HepG2 (cell line): ENCODE measurements at regions not wholly inside any gene's neighbourhood (a gene's known extent, or its start where the extent isn't known, plus 50 kb on each side); places are given as distances from the start of the nearest gene placed in this dataset.

ENCODE experiments used
- ATAC-seq: fragments of 200-7000 bp; cut with Tn5 transposase; 3 replicates; pipeline ENCODE4 v1.9.1; 2020; ENCODE audit warnings: mild to moderate bottlenecking, moderate library complexity
- BruUV-seq: library from RNA; stranded (reverse); fragments of 400-500 nt; replicated peaks from 2 replicates; lab custom pipeline; 2021; lab: Mats Ljungman, UMichigan
- CTCF ChIA-PET: fragments of 300-600 bp; formaldehyde crosslinking; extraction: SDS; loops from one replicate; lab custom pipeline; 2021; ENCODE audit warnings: low total read pairs, inconsistent platforms, low intra/inter-chr PET ratio; lab: Yijun Ruan, JAX
- POLR2A ChIA-PET: fragments of 350-600 bp; sonication (Branson Sonifier 250); formaldehyde crosslinking; loops from one replicate; lab custom pipeline; 2020; ENCODE audit warnings: antibody characterized with exemption, inconsistent platforms; lab: Yijun Ruan, JAX
- DNase-seq: peaks from one replicate; pipeline ENCODE4 v3.0.0-alpha.2; 2015; ENCODE audit warnings: low spot score
- FAIRE-seq: peaks from 3 replicates; lab custom pipeline; 2011; peaks lifted over from hg19 to GRCh38; lab: Jason Lieb, UNC
- H2AFZ ChIP-seq: one replicate; pipeline ENCODE4 v1.6.1; 2011; ENCODE audit warnings: low read length, inconsistent platforms
- H3K27ac ChIP-seq: fragments of 300-600 bp; 3 replicates; pipeline ENCODE4 v1.8.0; 2011; ENCODE audit warnings: mixed run types, mild to moderate bottlenecking, mixed read lengths, low read length, inconsistent platforms; ENCODE audit not compliant: insufficient read depth; ENCODE audit errors: extremely low read length
- H3K27me3 ChIP-seq, 2 experiments: fragments of 200-600 bp in 1 of 2; 2 replicates in 1 of 2; 3 replicates in 1 of 2; pipeline versions ENCODE4 v1.6.0 to v1.8.0; 2011; ENCODE audit warnings: low read length in 2 of 2, mild to moderate bottlenecking in 2 of 2, moderate library complexity in 2 of 2, inconsistent platforms in 1 of 2; ENCODE audit not compliant: insufficient read depth in 2 of 2, control insufficient read depth in 1 of 2
- H3K36me3 ChIP-seq, 2 experiments: fragments of 200-600 bp in 1 of 2; replicated peaks in 1 of 2; 2 replicates in 1 of 2; 3 replicates in 1 of 2; pipeline versions ENCODE4 v1.5.1 to v1.8.0; 2011; ENCODE audit warnings: low read length in 2 of 2, inconsistent platforms in 1 of 2; ENCODE audit not compliant: insufficient read depth in 2 of 2, control insufficient read depth in 1 of 2
- H3K4me1 ChIP-seq: 2 replicates; pipeline ENCODE4 v1.5.1; 2012; ENCODE audit warnings: low read length, inconsistent platforms; ENCODE audit not compliant: insufficient read depth
- H3K4me2 ChIP-seq: 2 replicates; pipeline ENCODE4 v1.6.0; 2011; ENCODE audit warnings: low read depth, low read length, inconsistent platforms
- H3K4me3 ChIP-seq, 3 experiments: fragments of 200-600 bp in 1 of 3; sonication (generic), shearing (Covaris generic) in 1 of 3; replicated peaks in 1 of 3; 2 replicates each; pipeline ENCODE4 v1.5.1; 2011 to 2016; ENCODE audit warnings: low read length in 3 of 3, inconsistent platforms in 2 of 3, low read depth in 2 of 3, mild to moderate bottlenecking in 2 of 3, control low read depth in 1 of 3, mixed read lengths in 1 of 3; ENCODE audit not compliant: insufficient read depth in 1 of 3
- H3K79me2 ChIP-seq: one replicate; pipeline ENCODE4 v1.6.1; 2011; ENCODE audit warnings: low read length, inconsistent platforms; ENCODE audit not compliant: insufficient read depth
- H3K9ac ChIP-seq: 2 replicates; pipeline ENCODE4 v1.6.0; 2011; ENCODE audit warnings: mild to moderate bottlenecking, low read depth, low read length, inconsistent platforms; ENCODE audit not compliant: insufficient read depth
- H3K9me3 ChIP-seq: 2 replicates; pipeline ENCODE4 v1.5.1; 2012; ENCODE audit warnings: mild to moderate bottlenecking, low read length
- H4K20me1 ChIP-seq: 2 replicates; pipeline ENCODE4 v1.6.0; 2011; ENCODE audit warnings: inconsistent platforms, mild to moderate bottlenecking, low read length, moderate library complexity; ENCODE audit not compliant: insufficient read depth
- EP300 ChIP-seq, 3 experiments: sonication (generic) in 1 of 3; formaldehyde crosslinking in 1 of 3; IDR thresholded peaks; 2 replicates each; pipeline versions ENCODE4 v1.5.1 to v1.6.1; 2011 to 2020; ENCODE audit warnings: low read depth in 2 of 3, low read length in 2 of 3, borderline replicate concordance in 1 of 3, improper control_type of control experiment in 1 of 3, mild to moderate bottlenecking in 1 of 3, missing genetic modification reagents in 1 of 3, moderate library complexity in 1 of 3
- MAFK ChIP-seq, 2 experiments: IDR thresholded peaks in 1 of 2; conservative IDR thresholded peaks in 1 of 2; 2 replicates each; pipeline ENCODE4 v1.6.1; 2011; ENCODE audit warnings: improper control_type of control experiment in 2 of 2, low read length in 2 of 2
- PPARG ChIP-seq: conservative IDR thresholded peaks from 2 replicates; pipeline ENCODE4 v1.6.1; 2016; ENCODE audit warnings: missing biosample characterization, missing genetic modification reagents
- SIN3B ChIP-seq: fragments of 150-350 bp; IDR thresholded peaks from 2 replicates; pipeline ENCODE4 v1.6.1; 2014; ENCODE audit warnings: low read length
- SMARCE1 ChIP-seq: fragments of 450-650 bp; IDR thresholded peaks from 2 replicates; pipeline ENCODE4 v1.6.1; 2017; ENCODE audit warnings: borderline replicate concordance
- ZFP41 ChIP-seq: sonication (generic); formaldehyde crosslinking; IDR thresholded peaks from 2 replicates; pipeline ENCODE4 v1.4.0; 2020; ENCODE audit warnings: mild to moderate bottlenecking, missing genetic modification reagents, borderline replicate concordance
- ZMYM2 ChIP-seq: sonication (generic); formaldehyde crosslinking; IDR thresholded peaks from 2 replicates; pipeline ENCODE4 v1.8.0; 2022; ENCODE audit warnings: mild to moderate bottlenecking, missing genetic modification reagents
- ZNF605 ChIP-seq: sonication (generic); formaldehyde crosslinking; IDR thresholded peaks from 2 replicates; pipeline ENCODE4 v1.8.0; 2022; ENCODE audit warnings: mild to moderate bottlenecking, missing genetic modification reagents
- WGBS: methylation state at CpG from one replicate; pipeline ENCODE4 v1.1.6; 2017; ENCODE audit warnings: low lambda C conversion rate; 5-methylcytosine and 5-hydroxymethylcytosine counted together
- in situ Hi-C: cut with HindIII; loops from 2 replicates; pipeline ENCODE4 v1.10.0; 2017; ENCODE audit warnings: low pct_unique_long_range_greater_than_20kb; ENCODE audit not compliant: extremely low pct_ligation_motif_present
- intact Hi-C: fragments of 100-400 bp; cut with micrococcal nuclease; formaldehyde crosslinking; loops from one replicate; pipeline ENCODE4 v1.10.0; 2022; ENCODE audit not compliant: unreplicated experiment
- TF ChIP-seq, protein P1 (sequence below): sonication (generic); formaldehyde crosslinking; IDR thresholded peaks from 2 replicates; pipeline ENCODE4 v1.4.0; 2020; ENCODE audit warnings: missing genetic modification reagents, borderline replicate concordance

DNA sequence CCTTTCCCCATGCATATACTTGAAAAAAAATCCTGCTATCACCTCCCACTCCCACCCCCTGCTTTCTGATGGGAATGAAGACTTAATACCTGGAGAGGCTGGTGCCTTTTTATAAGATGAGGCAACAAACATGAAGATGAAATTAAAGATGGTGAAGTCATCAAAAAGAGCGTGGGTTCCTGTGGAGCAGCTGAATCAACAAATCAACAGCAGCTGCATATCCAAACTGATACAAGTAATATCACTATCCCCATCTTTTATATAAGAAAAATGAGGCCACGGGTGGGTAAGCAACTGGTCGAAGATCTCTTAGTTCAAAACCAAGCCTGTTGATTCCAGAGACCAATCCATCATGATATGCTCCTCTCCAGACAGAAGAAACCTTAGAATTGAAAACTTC lies 268.5 kb downstream of the ENC1 start:
- FAIRE-seq: no peak
- no peak overlapping the region for H2AFZ ChIP-seq
- H4K20me1 ChIP-seq: no peaks in the 10 kb centered on the region
- H3K79me2 ChIP-seq: no peaks in the 10 kb centered on the region
- H3K36me3 ChIP-seq: no peaks in the 10 kb centered on the region
- no peak overlapping the region for H3K9ac ChIP-seq
- H3K4me1 ChIP-seq: 0 out of 2 replicates have a peak, but pooled peaks cover 6% of the 10 kb centered on the region
- TF ChIP-seq PPARG (CRISPR knock-in tag) (no peak), ZNF605 (CRISPR knock-in tag) (no peak), ZMYM2 (CRISPR knock-in tag) (no peak), EP300 (IDR thresholded peaks at IDR 0.05; ENCODE audit: low read depth in 2 of 2, low read length in 2 of 2) (no peak), EP300 (CRISPR knock-in tag; IDR thresholded peaks at IDR 0.05; ENCODE audit: borderline replicate concordance) (no peak), ZFP41 (CRISPR knock-in tag) (no peak), SMARCE1 (no peak), MAFK (conservative IDR thresholded peaks at IDR 0.05 in 1 of 2, IDR thresholded peaks at IDR 0.05 in 1 of 2; ENCODE audit: low read length in 2 of 2) (no peak), SIN3B (no peak)
- TF ChIP-seq, protein P1, sequence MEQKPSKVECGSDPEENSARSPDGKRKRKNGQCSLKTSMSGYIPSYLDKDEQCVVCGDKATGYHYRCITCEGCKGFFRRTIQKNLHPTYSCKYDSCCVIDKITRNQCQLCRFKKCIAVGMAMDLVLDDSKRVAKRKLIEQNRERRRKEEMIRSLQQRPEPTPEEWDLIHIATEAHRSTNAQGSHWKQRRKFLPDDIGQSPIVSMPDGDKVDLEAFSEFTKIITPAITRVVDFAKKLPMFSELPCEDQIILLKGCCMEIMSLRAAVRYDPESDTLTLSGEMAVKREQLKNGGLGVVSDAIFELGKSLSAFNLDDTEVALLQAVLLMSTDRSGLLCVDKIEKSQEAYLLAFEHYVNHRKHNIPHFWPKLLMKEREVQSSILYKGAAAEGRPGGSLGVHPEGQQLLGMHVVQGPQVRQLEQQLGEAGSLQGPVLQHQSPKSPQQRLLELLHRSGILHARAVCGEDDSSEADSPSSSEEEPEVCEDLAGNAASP (CRISPR knock-in tag): no peak
- TF ChIP-seq, all 625 proteins: peak for 0
- ChIA-PET POLR2A (no interaction called here), CTCF (no interaction called here)
- H3K27ac ChIP-seq: no peak overlapping the region
- 37% methylated on average over 3 of the region's 3 CpGs for WGBS
- ATAC-seq: no peak
- BruUV-seq: no TSS peak
- in situ Hi-C loops: no loop called here
- DNase-seq: no peak
- H3K4me2 ChIP-seq: no peak overlapping the region
- peaks cover 0 to 6% of the 10 kb centered on the region in 2 experiments; a peak in 1 of 5 replicates for H3K27me3 ChIP-seq
- no peaks in the 10 kb centered on the region for H3K9me3 ChIP-seq
- intact Hi-C loops: no loop called here
- no peak overlapping the region for H3K4me3 ChIP-seq
